Heart left ventricle (tissue), 13 donors: ENCODE measurements at regions not wholly inside any gene's neighbourhood (a gene's known extent, or its start where the extent isn't known, plus 50 kb on each side); places are given as distances from the start of the nearest gene placed in this dataset.

Experiments used
- POLR2A ChIP-seq, 2 donors: fragments of 450-650 bp; IDR thresholded peaks; one replicate each; pipeline ENCODE4 v1.6.1; 2017; ENCODE audit warnings: antibody characterized with exemption in 2 of 2, mild to moderate bottlenecking in 2 of 2, moderate library complexity in 2 of 2
- TF ChIP-seq, protein P1 (sequence below), 12 donors: fragments of 200-600 bp; sonication (generic) in 4 of 12; IDR thresholded peaks; one replicate each; pipeline versions ENCODE4 v1.5.0 to v1.8.0; 2018 to 2022; ENCODE audit warnings: antibody characterized with exemption in 12 of 12, mild to moderate bottlenecking in 5 of 12
- donor health status: ischemic (EF 13 %, LVEDD 7.1; RV severe dilation, severe dysfunction).
- donor health status: DM: no; HTN: yes; CAD: no.
- donor health status: DM: no; HTN: no; CAD: no.
- donor health status: ischemic (EF 25% LVEDD 6.9; RV normal size, moderate dysfunction).
- donor health status: ischemic (EF 25% LVEDD 5.7; RV mildly dilated, moderate dysfunction).
- donor health status: ischemic (EF 35%, LVEDD 5.7; RV mildly dilated, moderate dysfunction).
- donor health status: nonischemic (EF 11% LVEDD 7.7; RV severe dilation, severe dysfunction).
- donor health status: DM: yes; HTN: yes; CAD: no.
- donor health status: PGD.
- donor health status: ischemic (EF 29% LVEDD 5.4; RV normal size, mild dysfunction).
- donor health status: nonischemic (EF 23%, LVEDD 6.1; RV moderate dilation, normal function).

- TF ChIP-seq POLR2A (IDR thresholded peaks at IDR 0.05) = no peak
- TF ChIP-seq, protein P1, sequence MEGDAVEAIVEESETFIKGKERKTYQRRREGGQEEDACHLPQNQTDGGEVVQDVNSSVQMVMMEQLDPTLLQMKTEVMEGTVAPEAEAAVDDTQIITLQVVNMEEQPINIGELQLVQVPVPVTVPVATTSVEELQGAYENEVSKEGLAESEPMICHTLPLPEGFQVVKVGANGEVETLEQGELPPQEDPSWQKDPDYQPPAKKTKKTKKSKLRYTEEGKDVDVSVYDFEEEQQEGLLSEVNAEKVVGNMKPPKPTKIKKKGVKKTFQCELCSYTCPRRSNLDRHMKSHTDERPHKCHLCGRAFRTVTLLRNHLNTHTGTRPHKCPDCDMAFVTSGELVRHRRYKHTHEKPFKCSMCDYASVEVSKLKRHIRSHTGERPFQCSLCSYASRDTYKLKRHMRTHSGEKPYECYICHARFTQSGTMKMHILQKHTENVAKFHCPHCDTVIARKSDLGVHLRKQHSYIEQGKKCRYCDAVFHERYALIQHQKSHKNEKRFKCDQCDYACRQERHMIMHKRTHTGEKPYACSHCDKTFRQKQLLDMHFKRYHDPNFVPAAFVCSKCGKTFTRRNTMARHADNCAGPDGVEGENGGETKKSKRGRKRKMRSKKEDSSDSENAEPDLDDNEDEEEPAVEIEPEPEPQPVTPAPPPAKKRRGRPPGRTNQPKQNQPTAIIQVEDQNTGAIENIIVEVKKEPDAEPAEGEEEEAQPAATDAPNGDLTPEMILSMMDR (IDR thresholded peaks at IDR 0.05) = no peak
Observed at GRCh38 chr15:36039996-36040572, 494.1 kb upstream of the DPH6 start.
